Tibial nerve (tissue), 3 donors: ENCODE measurements at regions not wholly inside any gene's neighbourhood (a gene's known extent, or its start where the extent isn't known, plus 50 kb on each side); places are given as distances from the start of the nearest gene placed in this dataset.

Source experiments
- POLR2A ChIP-seq, 2 donors: fragments of 450-650 bp; IDR thresholded peaks; one replicate each; pipeline ENCODE4 v1.6.1; 2017; ENCODE audit warnings: antibody characterized with exemption in 2 of 2, mild to moderate bottlenecking in 2 of 2, moderate library complexity in 2 of 2
- TF ChIP-seq, protein P1 (sequence below), 5 experiments: fragments of 200-600 bp in 3 of 5; fragments of 450-650 bp in 2 of 5; sonication (generic) in 3 of 5; IDR thresholded peaks; one replicate each; pipeline ENCODE4 v1.5.1; 2016 to 2019; ENCODE audit warnings: antibody characterized with exemption in 5 of 5, mild to moderate bottlenecking in 3 of 5, moderate library complexity in 2 of 5

DNA sequence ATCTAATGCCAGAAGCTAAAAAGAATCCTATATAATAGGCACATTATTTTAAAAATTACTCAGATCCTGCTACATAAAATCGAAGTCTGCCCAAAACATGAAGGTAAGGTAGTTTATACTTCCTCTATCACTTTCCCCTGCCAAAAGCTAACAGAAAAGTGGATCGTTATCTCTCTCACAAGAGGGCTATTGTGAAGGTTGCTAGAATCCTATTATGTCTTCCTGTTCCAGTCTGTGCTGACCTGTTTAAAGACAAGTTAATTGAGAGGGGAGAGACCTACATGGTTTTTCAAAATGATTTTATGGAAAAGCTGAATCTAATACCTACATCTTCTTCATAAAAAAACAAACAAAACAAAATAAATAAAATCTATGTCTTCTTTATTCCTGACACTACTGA, 1410.9 kb upstream of the CDH8 start:
- TF ChIP-seq, protein P1, sequence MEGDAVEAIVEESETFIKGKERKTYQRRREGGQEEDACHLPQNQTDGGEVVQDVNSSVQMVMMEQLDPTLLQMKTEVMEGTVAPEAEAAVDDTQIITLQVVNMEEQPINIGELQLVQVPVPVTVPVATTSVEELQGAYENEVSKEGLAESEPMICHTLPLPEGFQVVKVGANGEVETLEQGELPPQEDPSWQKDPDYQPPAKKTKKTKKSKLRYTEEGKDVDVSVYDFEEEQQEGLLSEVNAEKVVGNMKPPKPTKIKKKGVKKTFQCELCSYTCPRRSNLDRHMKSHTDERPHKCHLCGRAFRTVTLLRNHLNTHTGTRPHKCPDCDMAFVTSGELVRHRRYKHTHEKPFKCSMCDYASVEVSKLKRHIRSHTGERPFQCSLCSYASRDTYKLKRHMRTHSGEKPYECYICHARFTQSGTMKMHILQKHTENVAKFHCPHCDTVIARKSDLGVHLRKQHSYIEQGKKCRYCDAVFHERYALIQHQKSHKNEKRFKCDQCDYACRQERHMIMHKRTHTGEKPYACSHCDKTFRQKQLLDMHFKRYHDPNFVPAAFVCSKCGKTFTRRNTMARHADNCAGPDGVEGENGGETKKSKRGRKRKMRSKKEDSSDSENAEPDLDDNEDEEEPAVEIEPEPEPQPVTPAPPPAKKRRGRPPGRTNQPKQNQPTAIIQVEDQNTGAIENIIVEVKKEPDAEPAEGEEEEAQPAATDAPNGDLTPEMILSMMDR (IDR thresholded peaks at IDR 0.05), result no peak
- no peak for TF ChIP-seq POLR2A (IDR thresholded peaks at IDR 0.05)
